GM21528 (cell line): ENCODE measurements at regions not wholly inside any gene's neighbourhood (a gene's known extent, or its start where the extent isn't known, plus 50 kb on each side); places are given as distances from the start of the nearest gene placed in this dataset.

Experiments
- ATAC-seq: cut with Tn5 transposase; IDR thresholded peaks from one replicate; pipeline ENCODE4 v1.9.1; 2021; ENCODE audit warnings: mild to moderate bottlenecking, moderate library complexity; ENCODE audit not compliant: unreplicated experiment, low FRiP score

DNA sequence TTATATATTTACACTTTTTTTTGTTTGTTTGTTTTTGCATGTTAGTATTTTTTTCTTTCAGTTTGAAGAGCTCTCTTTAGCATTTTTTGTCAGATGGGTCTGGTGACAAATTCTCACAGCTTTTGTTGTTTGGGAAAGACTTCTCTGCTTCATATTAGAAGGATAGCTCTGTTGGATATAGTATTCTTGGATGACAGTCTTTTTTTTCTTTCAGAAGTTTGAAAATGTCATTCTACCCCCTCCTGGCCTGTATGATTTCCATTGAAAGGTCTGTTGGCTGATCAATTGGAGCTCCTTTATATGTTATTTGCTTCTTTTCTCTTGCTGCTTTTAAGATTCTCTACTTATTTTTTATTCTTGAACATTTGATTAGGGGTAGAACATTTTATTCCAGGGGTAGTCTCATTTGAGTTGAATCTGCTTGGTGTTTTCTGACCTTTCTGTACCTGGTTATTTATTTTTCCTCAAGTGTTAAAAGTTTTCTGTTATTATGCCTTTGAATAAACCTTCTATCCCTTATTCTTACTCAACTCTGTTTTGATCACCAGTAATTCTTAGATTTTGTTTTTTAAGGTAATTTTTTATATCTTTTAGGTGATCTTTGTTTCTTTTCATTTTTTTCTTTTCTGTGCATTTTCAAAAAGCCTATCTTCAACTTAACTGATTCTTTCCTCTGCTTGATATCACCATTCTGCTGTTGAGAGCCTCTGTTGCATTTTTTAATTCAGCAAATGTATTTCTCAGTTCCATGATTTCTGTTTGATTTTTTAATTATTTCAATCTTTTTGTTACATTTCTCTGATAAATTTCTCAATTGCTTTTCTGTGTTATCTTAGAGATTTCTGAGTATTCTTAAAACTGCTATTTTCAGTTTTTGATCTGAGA is 176.8 kb upstream of the ECI2 start:
- ATAC-seq: no peak

DNA sequence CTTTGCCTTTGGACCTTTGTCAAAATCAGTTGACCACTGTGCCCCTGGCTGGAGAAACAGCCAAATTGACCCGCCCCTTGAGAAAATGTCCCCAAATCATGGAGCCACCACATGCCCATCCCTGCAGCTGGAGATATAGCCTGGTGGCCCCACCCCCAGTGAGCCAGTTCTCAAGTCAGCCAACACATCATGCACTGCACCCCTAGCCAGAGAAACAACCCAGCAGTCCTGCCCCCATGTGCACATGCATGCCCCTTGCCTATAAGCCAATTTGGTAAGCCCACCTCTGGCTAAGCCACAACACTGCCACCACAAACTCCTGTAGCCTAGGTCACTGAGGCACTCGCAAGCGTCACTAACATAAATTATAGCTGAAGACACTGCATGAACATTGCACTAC is 174.2 kb upstream of the ECI2 start:
- no peak for ATAC-seq

DNA sequence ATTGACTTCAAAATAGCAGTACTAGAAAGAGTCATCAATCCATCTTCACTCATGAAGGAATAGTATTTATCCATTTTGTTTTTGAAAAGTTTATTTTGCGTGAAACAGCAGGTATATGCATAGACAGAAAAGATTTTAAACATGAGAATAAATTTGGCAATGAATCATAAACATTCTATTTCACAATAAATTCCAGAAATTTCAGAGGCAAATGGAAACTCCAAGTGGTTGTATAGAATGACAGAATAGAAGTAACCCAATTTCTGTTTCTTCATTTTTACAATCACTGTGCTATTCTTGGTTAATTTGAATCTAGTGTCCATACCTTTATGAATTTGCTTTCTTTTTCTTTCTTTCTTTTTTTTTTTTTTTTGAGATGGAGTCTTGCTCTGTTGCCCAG is 173.0 kb upstream of the ECI2 start:
- no peak for ATAC-seq

GRCh38 chr6:4304927-4305455 is 169.6 kb upstream of the ECI2 start:
- no peak for ATAC-seq

- no peak for ATAC-seq
Measured at GRCh38 chr6:4303638-4304037, 168.3 kb upstream of the ECI2 start.

- no peak for ATAC-seq
Measured at GRCh38 chr6:4302524-4302923, 167.1 kb upstream of the ECI2 start.

DNA sequence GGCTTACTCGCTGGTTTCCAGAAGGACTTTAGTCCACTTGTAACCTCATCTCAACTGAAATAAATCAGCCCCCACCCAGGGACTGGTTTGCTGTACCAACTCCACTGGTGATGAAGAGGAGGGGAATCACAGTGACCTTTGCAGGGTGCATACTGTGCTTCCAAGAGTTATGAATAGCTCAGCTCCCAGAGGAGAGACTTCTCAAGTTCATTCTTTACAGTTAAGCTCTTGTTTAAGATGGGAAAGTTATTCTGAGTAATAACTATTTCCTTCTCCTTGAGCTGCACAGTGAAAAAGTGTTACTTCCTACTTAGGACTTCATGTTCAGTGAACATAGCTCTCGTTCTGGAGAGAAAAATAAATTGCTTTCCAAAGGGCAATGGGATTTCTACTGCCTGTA is 166.5 kb upstream of the ECI2 start:
- ATAC-seq: no peak

DNA sequence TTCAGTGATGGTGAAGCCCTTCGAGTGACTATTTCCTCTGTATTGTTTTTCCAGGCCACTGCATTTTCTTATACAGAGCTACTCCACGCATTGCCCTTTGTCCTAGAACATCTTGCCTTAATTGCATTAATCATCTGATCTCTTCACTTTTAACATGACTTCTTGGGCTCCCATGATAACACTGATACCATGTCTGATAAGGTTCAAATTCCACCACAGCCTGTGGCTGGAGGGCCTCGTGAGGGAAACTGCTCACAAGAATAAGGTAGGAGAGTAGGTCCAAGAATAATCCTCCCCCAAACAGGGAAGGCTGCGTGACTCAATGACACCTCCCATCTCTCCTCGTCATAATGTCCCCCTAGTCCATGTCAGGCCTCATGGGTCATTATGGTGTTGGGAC is 165.5 kb upstream of the ECI2 start:
- no peak for ATAC-seq

DNA sequence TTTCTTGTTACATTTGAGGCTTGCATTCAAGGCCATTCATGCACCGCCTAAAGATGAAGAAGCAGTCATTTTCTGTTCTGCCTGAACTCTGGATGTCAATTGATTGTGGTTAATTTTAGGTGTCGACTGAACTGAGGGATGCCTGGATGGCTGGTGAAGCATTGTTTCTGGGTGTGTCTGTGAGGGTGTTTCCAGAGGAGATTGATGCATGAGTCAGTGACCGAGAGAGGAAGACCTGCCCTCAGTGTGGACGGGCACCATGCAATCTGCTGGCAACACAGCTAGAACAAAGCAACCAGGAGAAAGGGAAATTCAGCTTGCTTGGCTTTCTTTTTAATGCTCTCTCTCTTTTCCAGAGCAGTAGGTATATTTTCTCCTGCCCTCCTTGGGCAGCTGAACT is 164.1 kb upstream of the ECI2 start:
- ATAC-seq: no peak

GRCh38 chr6:4297348-4297747 is 162.0 kb upstream of the ECI2 start:
- ATAC-seq: no peak

DNA sequence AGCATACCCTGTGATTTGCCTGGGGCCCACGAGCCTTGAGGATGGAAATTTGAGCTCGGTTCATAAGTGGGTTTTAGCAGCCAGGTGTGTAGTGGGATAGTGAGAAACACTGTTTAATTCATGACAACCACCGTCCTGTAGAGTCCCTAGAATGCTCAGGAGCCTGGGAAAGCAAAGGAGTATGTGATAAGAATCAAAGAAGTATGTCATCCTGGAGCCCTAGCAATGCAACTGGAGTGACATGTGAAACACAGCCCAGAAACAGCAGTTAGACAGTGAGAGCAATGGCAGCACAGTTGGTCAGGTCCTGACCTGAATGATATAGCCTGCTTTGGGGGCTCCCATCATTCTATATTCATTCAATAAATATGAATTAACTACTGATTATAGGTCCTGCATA is 161.2 kb upstream of the ECI2 start:
- ATAC-seq: no peak

GRCh38 chr6:4295783-4296155 is 160.4 kb upstream of the ECI2 start:
- no peak for ATAC-seq

DNA sequence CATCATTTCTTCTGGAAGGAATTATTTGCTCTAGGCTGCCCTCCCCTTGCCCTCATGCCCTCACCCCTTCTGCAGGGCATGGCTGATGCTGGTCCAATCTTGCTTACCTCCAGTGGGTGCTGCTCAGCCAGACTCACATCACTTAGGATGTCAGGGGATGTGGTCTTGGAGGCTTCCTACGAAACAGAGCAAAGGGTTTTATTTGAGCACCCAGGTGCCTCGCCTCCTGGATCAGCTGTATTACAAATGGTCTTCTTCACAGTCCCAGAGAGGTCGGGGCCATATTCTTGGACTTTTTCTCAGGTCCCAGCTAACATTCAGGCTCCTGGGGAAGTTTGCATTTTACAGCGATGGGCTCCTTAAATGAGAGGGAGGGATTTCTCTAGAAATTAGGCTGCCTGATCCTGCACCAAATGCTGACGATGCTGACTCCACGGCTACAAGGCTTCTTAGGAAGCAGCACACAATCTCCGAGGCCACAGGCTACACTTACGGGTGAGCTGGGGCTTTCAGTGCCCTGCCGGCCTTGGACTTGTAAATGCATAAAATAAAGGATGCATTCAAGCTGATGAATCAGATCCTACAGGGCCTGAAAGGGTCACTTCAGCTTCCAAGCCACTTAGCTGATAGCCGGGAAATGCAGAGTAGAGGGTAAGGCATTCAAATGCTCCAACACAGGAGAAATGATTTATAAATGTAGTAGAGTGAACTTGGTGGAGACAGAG is 159.8 kb upstream of the ECI2 start:
- no peak for ATAC-seq

GRCh38 chr6:4294636-4295035 is 159.3 kb upstream of the ECI2 start:
- ATAC-seq: no peak

DNA sequence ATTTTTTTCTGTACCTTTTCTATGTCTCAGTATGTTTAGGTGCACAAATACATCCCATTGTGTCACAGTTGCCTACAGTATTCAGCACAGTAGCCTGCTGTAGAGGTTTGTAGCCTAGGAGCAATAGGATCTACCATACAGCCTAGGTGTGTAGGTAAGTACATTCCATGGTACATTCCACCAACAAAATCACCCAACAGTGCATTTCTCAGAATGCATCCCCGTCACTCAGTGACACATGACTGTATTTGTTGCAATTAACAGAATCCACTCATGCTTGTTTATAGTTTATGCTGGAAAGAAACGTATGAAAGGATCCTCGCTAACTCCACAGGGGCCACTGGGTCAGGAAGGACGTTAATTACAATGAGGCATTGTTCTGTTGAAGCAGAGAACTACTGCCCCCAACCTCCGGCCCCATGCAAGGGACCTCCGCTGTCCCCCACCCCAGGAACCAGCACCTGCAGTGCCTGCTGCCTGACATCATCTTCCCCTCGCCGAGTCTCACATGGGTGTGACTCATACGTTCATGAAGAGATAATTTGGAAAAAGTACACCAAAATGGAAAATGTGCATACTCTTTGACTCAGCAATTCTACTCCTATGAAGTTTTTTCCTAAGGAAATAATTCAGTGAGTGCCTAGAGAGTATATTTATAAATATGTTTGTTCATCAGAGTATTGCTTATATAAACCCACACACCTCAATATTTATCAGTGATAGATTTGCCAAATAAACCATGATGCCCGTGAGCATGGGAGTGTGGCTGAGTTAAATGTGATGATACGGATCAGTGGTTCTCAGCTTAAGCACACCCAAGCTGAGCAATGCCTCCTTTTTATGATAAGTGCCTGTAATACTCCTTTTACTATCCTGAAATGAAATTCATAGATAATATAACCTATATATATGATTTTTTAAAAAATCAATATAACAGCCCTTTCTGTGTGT is 156.4 kb upstream of the ECI2 start:
- no peak for ATAC-seq

- ATAC-seq: no peak
Measured at GRCh38 chr6:4289770-4290320, 154.5 kb upstream of the ECI2 start.

DNA sequence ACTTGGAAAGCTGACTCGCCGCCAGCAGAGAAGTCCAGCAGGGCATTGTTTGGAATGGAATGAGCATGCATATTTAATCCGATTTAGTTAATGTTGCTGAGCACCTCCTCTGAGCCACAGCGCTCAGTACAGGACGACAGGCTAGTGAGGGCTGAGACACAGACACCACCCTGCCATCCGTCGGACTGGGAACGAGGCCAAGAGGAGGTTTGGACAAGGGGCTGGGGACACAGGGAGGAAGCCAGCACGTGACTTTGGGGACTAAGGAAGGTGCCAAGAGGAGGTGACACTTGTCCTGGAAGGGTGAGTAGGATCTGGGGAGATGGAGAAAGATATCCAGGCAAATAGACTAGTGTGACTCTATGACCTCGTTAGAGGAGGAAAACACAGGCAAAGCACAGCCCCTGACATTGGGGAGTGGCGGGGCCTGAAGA is 152.5 kb upstream of the ECI2 start:
- no peak for ATAC-seq

- ATAC-seq: no peak
Measured at GRCh38 chr6:4287372-4287771, 152.0 kb upstream of the ECI2 start.

GRCh38 chr6:4282926-4283325 is 147.6 kb upstream of the ECI2 start:
- ATAC-seq: no peak
